ENCODE measurements at regions not wholly inside any gene's neighbourhood (a gene's known extent, or its start where the extent isn't known, plus 50 kb on each side); places are given as distances from the start of the nearest gene placed in this dataset.

GRCh38 chr16:82524976-82525375 is 101.8 kb upstream of the CDH13 start:
- no peak for TF ChIP-seq ESRRG (CRISPR knock-in tag; IDR thresholded peaks at IDR 0.05)
- TF ChIP-seq PATZ1 (CRISPR knock-in tag; IDR thresholded peaks at IDR 0.05; ENCODE audit: borderline replicate concordance): no peak
- no peak for TF ChIP-seq GLIS3 (CRISPR knock-in tag; IDR thresholded peaks at IDR 0.05)
- no peak for TF ChIP-seq CREB5 (CRISPR knock-in tag; IDR thresholded peaks at IDR 0.05; ENCODE audit: low read depth)
- no peak for TF ChIP-seq ZC3H10 (CRISPR knock-in tag; IDR thresholded peaks at IDR 0.05)
- TF ChIP-seq TCF4 (CRISPR knock-in tag; IDR thresholded peaks at IDR 0.05; ENCODE audit: borderline replicate concordance): no peak
- TF ChIP-seq CSDC2 (CRISPR knock-in tag; IDR thresholded peaks at IDR 0.05): no peak
- TF ChIP-seq RARB (CRISPR knock-in tag; IDR thresholded peaks at IDR 0.05): no peak
- no peak for TF ChIP-seq ARNTL (CRISPR knock-in tag; IDR thresholded peaks at IDR 0.05; ENCODE audit: borderline replicate concordance, low read depth)
- no peak for TF ChIP-seq BACH2 (CRISPR knock-in tag; IDR thresholded peaks at IDR 0.05; ENCODE audit: borderline replicate concordance)
- no peak for TF ChIP-seq ZNF8 (CRISPR knock-in tag; IDR thresholded peaks at IDR 0.05)
- no peak for TF ChIP-seq POU6F1 (CRISPR knock-in tag; IDR thresholded peaks at IDR 0.05; ENCODE audit: borderline replicate concordance, low read depth)
- TF ChIP-seq TSHZ2 (CRISPR knock-in tag; IDR thresholded peaks at IDR 0.05): no peak
- TF ChIP-seq TOX (CRISPR knock-in tag; IDR thresholded peaks at IDR 0.05; ENCODE audit: borderline replicate concordance): no peak
- no peak for TF ChIP-seq ISL1 (CRISPR knock-in tag; IDR thresholded peaks at IDR 0.05)
- TF ChIP-seq ZNF565 (CRISPR knock-in tag; conservative IDR thresholded peaks at IDR 0.05; ENCODE audit: low read depth): no peak
- ATAC-seq: no peak

- ATAC-seq: no peak
- no peak for TF ChIP-seq PPARA (CRISPR knock-in tag; IDR thresholded peaks at IDR 0.05; ENCODE audit: borderline replicate concordance)
- TF ChIP-seq ZNF565 (CRISPR knock-in tag; conservative IDR thresholded peaks at IDR 0.05; ENCODE audit: low read depth): no peak
- no peak for TF ChIP-seq CREB5 (CRISPR knock-in tag; IDR thresholded peaks at IDR 0.05; ENCODE audit: low read depth)
- no peak for TF ChIP-seq BACH2 (CRISPR knock-in tag; IDR thresholded peaks at IDR 0.05; ENCODE audit: borderline replicate concordance)
- TF ChIP-seq TSHZ2 (CRISPR knock-in tag; IDR thresholded peaks at IDR 0.05): no peak
- TF ChIP-seq PATZ1 (CRISPR knock-in tag; IDR thresholded peaks at IDR 0.05; ENCODE audit: borderline replicate concordance): no peak
- no peak for TF ChIP-seq POU6F1 (CRISPR knock-in tag; IDR thresholded peaks at IDR 0.05; ENCODE audit: borderline replicate concordance, low read depth)
- TF ChIP-seq ZNF8 (CRISPR knock-in tag; IDR thresholded peaks at IDR 0.05): no peak
- TF ChIP-seq CSRNP3 (CRISPR knock-in tag; IDR thresholded peaks at IDR 0.05): no peak
- TF ChIP-seq ESRRG (CRISPR knock-in tag; IDR thresholded peaks at IDR 0.05): no peak
- no peak for TF ChIP-seq GLIS3 (CRISPR knock-in tag; IDR thresholded peaks at IDR 0.05)
- TF ChIP-seq ISL1 (CRISPR knock-in tag; IDR thresholded peaks at IDR 0.05): no peak
- no peak for TF ChIP-seq OSR1 (CRISPR knock-in tag; IDR thresholded peaks at IDR 0.05)
- TF ChIP-seq RARB (CRISPR knock-in tag; IDR thresholded peaks at IDR 0.05): no peak
These were observed 103.0 kb upstream of the CDH13 start for GRCh38 chr16:82523815-82524214.

All from SK-N-SH treated with all-trans-retinoic acid at 6 μM for 48 hours (cell line).